ENCODE measurements at regions not wholly inside any gene's neighbourhood (a gene's known extent, or its start where the extent isn't known, plus 50 kb on each side); places are given as distances from the start of the nearest gene placed in this dataset.

GRCh38 chr6:88383183-88383582 is 217.0 kb upstream of the CNR1 start:
- no peak overlapping the region for H2AFZ ChIP-seq
- H3K36me3 ChIP-seq (ENCODE audit: low read depth): no peaks in the 10 kb centered on the region
- DNase-seq: no peak
- H3K4me1 ChIP-seq (ENCODE audit: insufficient read depth): peaks cover 19% of the 10 kb centered on the region
- no peak overlapping the region for H3K27ac ChIP-seq
- TF ChIP-seq EZH2 (IDR thresholded peaks at IDR 0.05; ENCODE audit: insufficient read depth, poor library complexity, severe bottlenecking): no peak
- TF ChIP-seq EZH2phosphoT487 (IDR thresholded peaks at IDR 0.05; ENCODE audit: insufficient read depth, low read depth): no peak
- H3K4me2 ChIP-seq (ENCODE audit: unreplicated experiment): no peak overlapping the region
- no peaks in the 10 kb centered on the region for H3K9me3 ChIP-seq (ENCODE audit: low read depth)
- H3K27me3 ChIP-seq (replicated peaks; ENCODE audit: insufficient read depth): no peaks in the 10 kb centered on the region
- no peak overlapping the region for H3K4me3 ChIP-seq
- H3K79me2 ChIP-seq (ENCODE audit: insufficient read depth): no peaks in the 10 kb centered on the region
- H4K20me1 ChIP-seq (ENCODE audit: insufficient read depth): no peaks in the 10 kb centered on the region
- no peak overlapping the region for H3K9ac ChIP-seq
- H3F3A ChIP-seq (ENCODE audit: insufficient read depth): peaks cover 13% of the 10 kb centered on the region; the same call in 1 of the 2 replicates
- no peaks in the 10 kb centered on the region for H3K9me2 ChIP-seq (ENCODE audit: insufficient read depth)
- in situ Hi-C loops (cut with MboI): no loop called here
- WGBS, 2 experiments (ENCODE audit: low coverage in 1 of 2, low lambda C conversion rate in 2 of 2, missing lambda C conversion rate in 2 of 2): 89 to 93% methylated on average over 2 of the region's 2 CpGs

DNA sequence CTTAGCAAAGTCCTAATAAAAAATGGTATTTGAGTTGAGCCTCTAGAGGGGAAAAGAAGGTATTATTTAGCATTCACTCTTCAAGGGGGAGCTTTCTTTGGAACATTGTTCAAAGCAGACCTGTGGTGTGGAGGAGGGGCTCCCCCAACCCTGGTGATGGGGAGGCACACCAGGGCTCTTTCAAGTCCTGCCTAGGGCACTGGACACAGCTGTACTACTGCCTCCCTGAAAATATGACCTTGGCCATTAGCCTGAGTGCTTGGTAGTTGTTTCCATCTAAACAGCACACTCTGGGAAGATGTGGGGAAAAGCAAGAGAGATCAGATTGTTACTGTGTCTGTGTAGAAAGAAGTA is 215.1 kb upstream of the CNR1 start:
- H3K79me2 ChIP-seq (ENCODE audit: insufficient read depth): no peaks in the 10 kb centered on the region
- H3K4me1 ChIP-seq (ENCODE audit: insufficient read depth): peaks cover 34% of the 10 kb centered on the region
- no peaks in the 10 kb centered on the region for H3K9me2 ChIP-seq (ENCODE audit: insufficient read depth)
- H3K4me3 ChIP-seq: no peak overlapping the region
- no peaks in the 10 kb centered on the region for H4K20me1 ChIP-seq (ENCODE audit: insufficient read depth)
- H3K4me2 ChIP-seq (ENCODE audit: unreplicated experiment): no peak overlapping the region
- H3K9ac ChIP-seq: no peak overlapping the region
- no peaks in the 10 kb centered on the region for H3K27me3 ChIP-seq (replicated peaks; ENCODE audit: insufficient read depth)
- no peak overlapping the region for H2AFZ ChIP-seq
- no peaks in the 10 kb centered on the region for H3K36me3 ChIP-seq (ENCODE audit: low read depth)
- peaks cover 32% of the 10 kb centered on the region for H3F3A ChIP-seq (ENCODE audit: insufficient read depth)
- TF ChIP-seq EZH2phosphoT487 (IDR thresholded peaks at IDR 0.05; ENCODE audit: insufficient read depth, low read depth): no peak
- no peak for TF ChIP-seq EZH2 (IDR thresholded peaks at IDR 0.05; ENCODE audit: insufficient read depth, poor library complexity, severe bottlenecking)
- no peaks in the 10 kb centered on the region for H3K9me3 ChIP-seq (ENCODE audit: low read depth)
- no peak overlapping the region for H3K27ac ChIP-seq
- in situ Hi-C loops (cut with MboI): no loop called here
- DNase-seq: no peak

DNA sequence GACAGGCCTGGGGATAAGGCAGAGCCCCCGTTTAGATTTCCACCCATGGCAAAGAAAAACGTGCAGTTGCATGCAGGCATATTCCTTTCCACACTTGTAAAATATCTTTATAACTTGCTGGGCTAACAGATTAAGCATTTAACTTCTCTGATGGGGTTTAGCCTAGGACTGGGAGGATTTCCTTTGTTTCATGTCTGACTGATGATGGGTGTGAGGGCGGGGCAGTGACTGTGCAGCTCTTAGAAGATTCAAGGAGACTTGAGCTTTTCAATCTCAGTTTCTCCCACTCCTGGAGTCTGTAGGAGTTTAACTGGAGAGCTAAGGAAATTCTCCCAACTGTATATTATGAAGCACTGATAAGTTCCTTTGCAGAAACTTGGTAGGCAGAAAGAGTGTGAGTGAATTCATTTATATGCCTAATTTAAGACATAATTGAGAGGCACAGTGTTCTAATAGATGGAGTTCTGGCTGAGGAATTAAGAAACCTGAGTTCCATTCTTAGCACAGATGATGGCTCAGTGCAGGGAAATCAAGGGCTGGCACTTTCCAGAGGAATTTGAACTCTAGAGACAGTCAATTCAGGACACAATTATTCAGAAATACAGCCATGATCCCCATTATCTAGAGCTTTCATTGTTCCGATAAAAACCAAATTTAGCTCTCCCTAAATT is 214.6 kb upstream of the CNR1 start:
- TF ChIP-seq EZH2 (IDR thresholded peaks at IDR 0.05; ENCODE audit: insufficient read depth, poor library complexity, severe bottlenecking) (no peak), EZH2phosphoT487 (IDR thresholded peaks at IDR 0.05; ENCODE audit: insufficient read depth, low read depth) (no peak)
- in situ Hi-C loops (cut with MboI): no loop called here
- no peaks in the 10 kb centered on the region for H3K27me3 ChIP-seq (replicated peaks; ENCODE audit: insufficient read depth)
- no peaks in the 10 kb centered on the region for H3K9me3 ChIP-seq (ENCODE audit: low read depth)
- no peak overlapping the region for H3K4me3 ChIP-seq
- WGBS, 2 experiments (ENCODE audit: low coverage in 1 of 2, low lambda C conversion rate in 2 of 2, missing lambda C conversion rate in 2 of 2): 49 to 57% methylated on average over 4 of the region's 4 CpGs
- H2AFZ ChIP-seq: peak overlapping the region; percentile 31; the same call in 1 of the 2 replicates
- H3K4me1 ChIP-seq (ENCODE audit: insufficient read depth): peaks cover 38% of the 10 kb centered on the region
- peaks cover 34% of the 10 kb centered on the region for H3F3A ChIP-seq (ENCODE audit: insufficient read depth)
- peak overlapping the region; percentile 69 for H3K4me2 ChIP-seq (ENCODE audit: unreplicated experiment)
- no peaks in the 10 kb centered on the region for H3K9me2 ChIP-seq (ENCODE audit: insufficient read depth)
- H3K36me3 ChIP-seq (ENCODE audit: low read depth): no peaks in the 10 kb centered on the region
- no peaks in the 10 kb centered on the region for H4K20me1 ChIP-seq (ENCODE audit: insufficient read depth)
- H3K9ac ChIP-seq: no peak overlapping the region
- H3K27ac ChIP-seq: peak overlapping the region; percentile 30
- peak; percentile 59 for DNase-seq
- no peaks in the 10 kb centered on the region for H3K79me2 ChIP-seq (ENCODE audit: insufficient read depth)

GRCh38 chr6:88380083-88380482 is 213.9 kb upstream of the CNR1 start:
- Histone ChIP-seq H3K79me2 (ENCODE audit: insufficient read depth) (no peaks in the 10 kb centered on the region), H2AFZ (no peak overlapping the region), H3K9me2 (ENCODE audit: insufficient read depth) (no peaks in the 10 kb centered on the region), H3K27me3 (replicated peaks; ENCODE audit: insufficient read depth) (no peaks in the 10 kb centered on the region), H3F3A (ENCODE audit: insufficient read depth) (peaks cover 34% of the 10 kb centered on the region), H3K4me3 (no peak overlapping the region), H3K27ac (peak overlapping the region; percentile 30), H3K4me1 (ENCODE audit: insufficient read depth) (peaks cover 38% of the 10 kb centered on the region), H3K9me3 (ENCODE audit: low read depth) (no peaks in the 10 kb centered on the region), H3K36me3 (ENCODE audit: low read depth) (no peaks in the 10 kb centered on the region), H3K4me2 (ENCODE audit: unreplicated experiment) (peak overlapping the region; percentile 69), H3K9ac (no peak overlapping the region), H4K20me1 (ENCODE audit: insufficient read depth) (no peaks in the 10 kb centered on the region)
- TF ChIP-seq EZH2 (IDR thresholded peaks at IDR 0.05; ENCODE audit: insufficient read depth, poor library complexity, severe bottlenecking) (no peak), EZH2phosphoT487 (IDR thresholded peaks at IDR 0.05; ENCODE audit: insufficient read depth, low read depth) (no peak)
- in situ Hi-C loops (cut with MboI): no loop called here
- peak; percentile 85 for DNase-seq
- WGBS, 2 experiments (ENCODE audit: low coverage in 1 of 2, low lambda C conversion rate in 2 of 2, missing lambda C conversion rate in 2 of 2): 3% methylated on average over 2 of the region's 2 CpGs

GRCh38 chr6:88378639-88379038 is 212.5 kb upstream of the CNR1 start:
- Histone ChIP-seq H3K79me2 (ENCODE audit: insufficient read depth) (no peaks in the 10 kb centered on the region), H2AFZ (no peak overlapping the region), H4K20me1 (ENCODE audit: insufficient read depth) (no peaks in the 10 kb centered on the region), H3K4me2 (ENCODE audit: unreplicated experiment) (no peak overlapping the region), H3K27me3 (replicated peaks; ENCODE audit: insufficient read depth) (no peaks in the 10 kb centered on the region), H3K27ac (no peak overlapping the region), H3K9ac (no peak overlapping the region), H3K4me1 (ENCODE audit: insufficient read depth) (peaks cover 38% of the 10 kb centered on the region), H3K9me3 (ENCODE audit: low read depth) (no peaks in the 10 kb centered on the region), H3K9me2 (ENCODE audit: insufficient read depth) (no peaks in the 10 kb centered on the region), H3K36me3 (ENCODE audit: low read depth) (no peaks in the 10 kb centered on the region), H3K4me3 (no peak overlapping the region), H3F3A (ENCODE audit: insufficient read depth) (peaks cover 34% of the 10 kb centered on the region)
- WGBS, 2 experiments (ENCODE audit: low coverage in 1 of 2, low lambda C conversion rate in 2 of 2, missing lambda C conversion rate in 2 of 2): 99% methylated on average over 4 of the region's 4 CpGs
- in situ Hi-C loops (cut with MboI): no loop called here
- no peak for TF ChIP-seq EZH2 (IDR thresholded peaks at IDR 0.05; ENCODE audit: insufficient read depth, poor library complexity, severe bottlenecking)
- TF ChIP-seq EZH2phosphoT487 (IDR thresholded peaks at IDR 0.05; ENCODE audit: insufficient read depth, low read depth): no peak
- no peak for DNase-seq
